Stomach (tissue), 8 donors: ENCODE measurements at regions not wholly inside any gene's neighbourhood (a gene's known extent, or its start where the extent isn't known, plus 50 kb on each side); places are given as distances from the start of the nearest gene placed in this dataset.

Experiments
- DNase-seq, 2 donors: peaks; one replicate each; pipeline versions ENCODE4 v3.0.0 to v3.0.0-alpha.2; 2013 to 2019
- H3K27ac ChIP-seq, 5 donors: fragments of 200-600 bp in 4 of 5; sonication (generic) in 4 of 5; one replicate each; pipeline ENCODE4 v1.5.1; 2013 to 2019; ENCODE audit warnings: mild to moderate bottlenecking in 1 of 5, moderate library complexity in 1 of 5
- H3K27me3 ChIP-seq, 3 donors: fragments of 200-600 bp; sonication (generic); one replicate each; pipeline ENCODE4 v1.5.1; 2017 to 2019; ENCODE audit warnings: mixed run types in 1 of 3
- H3K36me3 ChIP-seq, 4 donors: fragments of 200-600 bp; sonication (generic); 1 replicate in 3 of 4; 2 replicates in 1 of 4; pipeline ENCODE4 v1.5.1; 2016 to 2019
- H3K4me1 ChIP-seq, 4 donors: fragments of 200-600 bp; sonication (generic); one replicate each; pipeline ENCODE4 v1.5.1; 2016 to 2019
- H3K4me3 ChIP-seq, 4 donors: fragments of 200-600 bp; sonication (generic) in 3 of 4; one replicate each; pipeline ENCODE4 v1.5.1; 2016 to 2019; ENCODE audit warnings: mild to moderate bottlenecking in 1 of 4
- H3K9me3 ChIP-seq, 4 donors: fragments of 200-600 bp; sonication (generic); one replicate each; pipeline ENCODE4 v1.5.1; 2016 to 2019
- EP300 ChIP-seq: sonication (generic); formaldehyde crosslinking; IDR thresholded peaks from one replicate; pipeline ENCODE4 v1.6.1; 2017; ENCODE audit warnings: antibody characterized with exemption
- POLR2A ChIP-seq, 4 donors: fragments of 450-650 bp; IDR thresholded peaks; one replicate each; pipeline ENCODE4 v1.6.1; 2016; ENCODE audit warnings: antibody characterized with exemption in 4 of 4, control low read depth in 2 of 4, mild to moderate bottlenecking in 1 of 4, moderate library complexity in 1 of 4
- POLR2AphosphoS5 ChIP-seq, 3 donors: sonication (generic); formaldehyde crosslinking; IDR thresholded peaks; one replicate each; pipeline ENCODE4 v1.6.1; 2016; ENCODE audit warnings: antibody characterized with exemption in 3 of 3
- WGBS, 5 donors: extraction: QIAGEN DNeasy Blood & Tissue Kit in 3 of 5; methylation state at CpG; one replicate each; pipeline versions ENCODE4 v1.1.5 to v1.1.7; 2013 to 2018; 5-methylcytosine and 5-hydroxymethylcytosine counted together
- intact Hi-C: fragments of 100-400 bp; cut with DNase I; formaldehyde crosslinking; loops from one replicate; pipeline ENCODE4 v1.15.1; 2023; ENCODE audit warnings: low total_unique reads
- TF ChIP-seq, protein P1 (sequence below), 7 experiments: fragments of 450-650 bp in 4 of 7; fragments of 200-600 bp in 3 of 7; sonication (generic) in 3 of 7; IDR thresholded peaks; one replicate each; pipeline ENCODE4 v1.5.1; 2016 to 2019; ENCODE audit warnings: antibody characterized with exemption in 7 of 7, control low read depth in 2 of 7, mild to moderate bottlenecking in 1 of 7
- donor health status: healthy with polysubstance abuse.
- donor health status: Bipolar disorder and iron deficiency.
- donor health status: healthy.

DNA sequence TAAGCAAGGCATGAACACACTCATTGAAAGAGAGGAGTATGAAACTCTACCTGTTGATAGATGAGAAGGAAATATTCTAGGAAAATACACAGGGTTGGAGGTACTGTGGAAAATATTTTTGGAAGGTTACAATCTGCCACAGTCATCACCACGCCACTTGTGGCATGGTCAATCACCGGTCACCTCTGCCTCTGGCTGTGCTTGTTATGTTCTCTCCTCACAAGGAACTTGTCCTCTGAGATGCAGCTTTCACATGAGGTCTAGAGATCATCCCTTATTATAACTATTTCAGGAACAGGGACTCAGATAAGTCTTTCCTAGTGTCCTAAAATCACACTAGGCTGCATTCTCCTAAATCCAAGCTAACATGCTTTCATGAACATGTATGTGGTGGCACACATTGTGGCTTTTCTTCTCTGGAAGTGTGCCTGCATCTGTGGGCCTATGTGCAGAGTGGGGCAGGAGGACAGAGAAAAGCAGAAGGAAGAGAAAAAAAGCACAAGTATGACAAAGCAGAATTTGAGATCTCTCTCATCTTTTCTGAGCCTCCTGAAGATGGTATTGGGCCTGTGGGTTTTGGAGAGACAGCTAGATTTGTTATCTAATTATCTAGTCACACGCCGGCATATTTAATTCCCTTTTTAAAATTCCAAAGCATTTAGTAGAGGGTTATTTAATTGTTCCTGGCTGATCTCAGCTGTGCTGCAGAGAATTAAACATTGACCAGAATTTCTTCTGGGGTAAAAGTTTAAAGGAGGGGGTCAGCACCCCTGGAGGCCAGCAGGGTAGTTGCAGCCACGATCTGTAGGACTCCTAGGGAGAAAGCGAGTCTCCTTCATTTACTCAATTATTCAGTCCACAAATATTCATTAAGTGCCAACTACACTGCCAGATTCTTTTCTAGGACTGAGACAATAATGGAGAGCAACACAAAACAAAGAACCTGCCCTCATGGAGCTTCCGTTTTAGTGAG lies 294.6 kb downstream of the RDH14 start:
- Histone ChIP-seq H3K36me3 (no peaks in the 10 kb centered on the region), H3K27me3 (no peaks in the 10 kb centered on the region), H3K9me3 (no peaks in the 10 kb centered on the region), H3K27ac (no peak overlapping the region), H3K4me1 (no peaks in the 10 kb centered on the region), H3K4me3 (no peak overlapping the region)
- 61 to 79% (median 78%) methylated on average over 7 of the region's 7 CpGs for WGBS, 5 donors
- TF ChIP-seq EP300 (no peak), POLR2A (IDR thresholded peaks at IDR 0.05) (no peak), POLR2AphosphoS5 (IDR thresholded peaks at IDR 0.05) (no peak)
- TF ChIP-seq, protein P1, sequence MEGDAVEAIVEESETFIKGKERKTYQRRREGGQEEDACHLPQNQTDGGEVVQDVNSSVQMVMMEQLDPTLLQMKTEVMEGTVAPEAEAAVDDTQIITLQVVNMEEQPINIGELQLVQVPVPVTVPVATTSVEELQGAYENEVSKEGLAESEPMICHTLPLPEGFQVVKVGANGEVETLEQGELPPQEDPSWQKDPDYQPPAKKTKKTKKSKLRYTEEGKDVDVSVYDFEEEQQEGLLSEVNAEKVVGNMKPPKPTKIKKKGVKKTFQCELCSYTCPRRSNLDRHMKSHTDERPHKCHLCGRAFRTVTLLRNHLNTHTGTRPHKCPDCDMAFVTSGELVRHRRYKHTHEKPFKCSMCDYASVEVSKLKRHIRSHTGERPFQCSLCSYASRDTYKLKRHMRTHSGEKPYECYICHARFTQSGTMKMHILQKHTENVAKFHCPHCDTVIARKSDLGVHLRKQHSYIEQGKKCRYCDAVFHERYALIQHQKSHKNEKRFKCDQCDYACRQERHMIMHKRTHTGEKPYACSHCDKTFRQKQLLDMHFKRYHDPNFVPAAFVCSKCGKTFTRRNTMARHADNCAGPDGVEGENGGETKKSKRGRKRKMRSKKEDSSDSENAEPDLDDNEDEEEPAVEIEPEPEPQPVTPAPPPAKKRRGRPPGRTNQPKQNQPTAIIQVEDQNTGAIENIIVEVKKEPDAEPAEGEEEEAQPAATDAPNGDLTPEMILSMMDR (IDR thresholded peaks at IDR 0.05) = no peak
- intact Hi-C loops = no loop called here
- no peak for DNase-seq

DNA sequence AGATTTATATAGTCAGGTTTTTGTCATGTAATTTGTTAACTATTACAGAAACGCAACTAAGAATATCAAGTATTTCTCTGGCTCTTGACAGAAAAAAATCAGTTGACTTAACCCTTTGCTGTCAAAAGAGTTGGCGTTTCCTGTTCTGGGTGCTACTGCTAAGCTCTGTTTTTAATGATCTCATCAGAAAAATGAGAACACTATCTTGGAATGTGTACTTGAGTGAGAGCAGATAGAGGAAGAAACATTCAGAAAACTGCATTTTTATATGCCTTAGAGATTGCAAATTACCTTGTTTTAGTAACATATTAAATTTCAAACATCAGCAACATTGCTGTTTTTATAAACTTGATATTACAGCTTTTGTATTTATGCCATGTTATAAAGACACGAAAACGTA lies 297.9 kb downstream of the RDH14 start:
- intact Hi-C loops = no loop called here
- no peak overlapping the region for H3K27ac ChIP-seq
- no peak overlapping the region for H3K4me3 ChIP-seq
- H3K27me3 ChIP-seq = no peaks in the 10 kb centered on the region
- no peaks in the 10 kb centered on the region for H3K9me3 ChIP-seq
- no peak for DNase-seq
- no peaks in the 10 kb centered on the region for H3K4me1 ChIP-seq
- TF ChIP-seq EP300 = no peak
- no peak for TF ChIP-seq POLR2A (IDR thresholded peaks at IDR 0.05)
- no peaks in the 10 kb centered on the region for H3K36me3 ChIP-seq
- WGBS, 5 donors = 44 to 81% (median 58%) methylated on average over 4 of the region's 4 CpGs

DNA sequence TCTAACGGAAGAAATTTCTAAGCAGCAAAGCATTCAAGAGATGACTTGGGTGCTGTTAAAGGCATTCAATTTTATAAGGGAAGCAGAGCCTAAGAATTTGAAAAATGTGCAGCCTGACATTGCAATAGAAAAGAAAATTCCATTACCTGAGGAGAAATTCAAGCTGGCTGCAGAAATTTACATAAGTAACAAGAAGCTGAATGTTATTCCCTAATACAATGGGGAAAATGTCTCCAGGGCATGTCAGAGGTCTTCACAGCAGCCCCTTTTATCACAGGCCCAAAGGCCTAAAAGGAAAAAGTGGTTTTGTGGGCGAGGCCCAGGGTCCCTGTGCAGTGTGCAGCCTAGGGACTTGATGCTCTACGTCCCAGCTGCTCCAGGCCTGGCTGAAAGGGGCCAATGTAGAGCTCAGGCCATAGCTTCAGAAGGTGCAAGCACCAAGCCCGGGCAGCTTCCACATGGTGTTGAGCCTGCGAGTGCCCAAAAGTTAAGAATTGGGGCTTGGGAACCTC lies 306.7 kb downstream of the RDH14 start:
- intact Hi-C loops = no loop called here
- DNase-seq = no peak
- Histone ChIP-seq H3K36me3 (no peaks in the 10 kb centered on the region), H3K9me3 (peaks cover 0 to 4% (median 0%) of the 10 kb centered on the region in 4 donors), H3K4me3 (no peak overlapping the region), H3K27me3 (no peaks in the 10 kb centered on the region), H3K27ac (no peak overlapping the region), H3K4me1 (no peaks in the 10 kb centered on the region)
- 77 to 87% (median 85%) methylated on average over 3 to 5 of the region's 5 CpGs for WGBS, 5 donors
- no peak for TF ChIP-seq EP300
- TF ChIP-seq POLR2A (IDR thresholded peaks at IDR 0.05) = no peak
- no peak for TF ChIP-seq POLR2AphosphoS5 (IDR thresholded peaks at IDR 0.05)
- TF ChIP-seq, protein P1 (IDR thresholded peaks at IDR 0.05) = no peak

DNA sequence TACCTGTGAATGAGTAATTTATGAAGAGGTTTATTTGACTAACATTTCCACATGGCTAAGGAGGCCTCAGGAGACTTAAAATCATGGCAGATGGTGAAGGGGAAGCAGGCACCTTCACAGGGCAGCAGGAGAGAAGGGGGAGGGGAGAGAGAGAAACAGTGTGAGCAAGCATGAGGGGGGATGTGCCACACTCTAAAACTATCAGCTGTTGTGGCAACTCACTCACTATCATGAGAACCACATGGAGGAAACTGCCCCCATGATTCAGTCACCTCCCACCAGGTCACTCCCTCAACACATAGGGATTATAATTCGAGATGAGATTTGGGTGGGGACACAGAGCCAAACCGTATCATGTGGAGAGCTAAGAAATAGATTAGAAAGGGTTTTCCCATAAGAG lies 309.0 kb downstream of the RDH14 start:
- no peaks in the 10 kb centered on the region for H3K36me3 ChIP-seq
- no peak overlapping the region for H3K4me3 ChIP-seq
- DNase-seq = no peak
- no peaks in the 10 kb centered on the region for H3K27me3 ChIP-seq
- intact Hi-C loops = no loop called here
- no peaks in the 10 kb centered on the region for H3K4me1 ChIP-seq
- WGBS, 5 donors = 71 to 91% (median 79%) methylated on average over 2 of the region's 2 CpGs
- no peaks in the 10 kb centered on the region for H3K9me3 ChIP-seq
- TF ChIP-seq POLR2A (IDR thresholded peaks at IDR 0.05) (no peak), POLR2AphosphoS5 (IDR thresholded peaks at IDR 0.05) (no peak), EP300 (no peak)
- TF ChIP-seq, protein P1 (IDR thresholded peaks at IDR 0.05) = no peak
- no peak overlapping the region for H3K27ac ChIP-seq
